ENCODE measurements at regions not wholly inside any gene's neighbourhood (a gene's known extent, or its start where the extent isn't known, plus 50 kb on each side); places are given as distances from the start of the nearest gene placed in this dataset.

GRCh38 chr6:91117550-91117949 lies 530.7 kb upstream of the MAP3K7 start:
- DNase-seq (ENCODE audit: low spot score), result no peak

GRCh38 chr6:91114123-91114708 lies 527.3 kb upstream of the MAP3K7 start:
- DNase-seq (ENCODE audit: low spot score), result no peak

- DNase-seq (ENCODE audit: low spot score), result no peak
These were observed 519.2 kb upstream of the MAP3K7 start for GRCh38 chr6:91106083-91106482.

- DNase-seq (ENCODE audit: low spot score), result no peak
These were observed 518.7 kb upstream of the MAP3K7 start for GRCh38 chr6:91105532-91105931.

- DNase-seq (ENCODE audit: low spot score), result no peak
These were observed 512.6 kb upstream of the MAP3K7 start for GRCh38 chr6:91099479-91099878.

GRCh38 chr6:91098006-91098405 lies 511.1 kb upstream of the MAP3K7 start:
- no peak for DNase-seq (ENCODE audit: low spot score)

- DNase-seq (ENCODE audit: low spot score), result no peak
These were observed 510.5 kb upstream of the MAP3K7 start for GRCh38 chr6:91097364-91097763.

GRCh38 chr6:91094806-91095475 lies 508.1 kb upstream of the MAP3K7 start:
- DNase-seq (ENCODE audit: low spot score), result no peak

- no peak for DNase-seq (ENCODE audit: low spot score)
These were observed 507.5 kb upstream of the MAP3K7 start for GRCh38 chr6:91094341-91094740.

- no peak for DNase-seq (ENCODE audit: low spot score)
These were observed 502.1 kb upstream of the MAP3K7 start for GRCh38 chr6:91088976-91089375.

GRCh38 chr6:91088515-91088914 lies 501.6 kb upstream of the MAP3K7 start:
- DNase-seq (ENCODE audit: low spot score), result no peak

- no peak for DNase-seq (ENCODE audit: low spot score)
These were observed 501.0 kb upstream of the MAP3K7 start for GRCh38 chr6:91087908-91088307.

GRCh38 chr6:91083211-91083610 lies 496.3 kb upstream of the MAP3K7 start:
- DNase-seq (ENCODE audit: low spot score), result peak; percentile 27

GRCh38 chr6:91082311-91082832 lies 495.5 kb upstream of the MAP3K7 start:
- DNase-seq (ENCODE audit: low spot score), result peak; percentile 19

- DNase-seq (ENCODE audit: low spot score), result peak; percentile 88
These were observed 494.7 kb upstream of the MAP3K7 start for GRCh38 chr6:91081452-91082067.

GRCh38 chr6:91080871-91081270 lies 494.0 kb upstream of the MAP3K7 start:
- no peak for DNase-seq (ENCODE audit: low spot score)

- no peak for DNase-seq (ENCODE audit: low spot score)
These were observed 493.1 kb upstream of the MAP3K7 start for GRCh38 chr6:91079969-91080368.

- no peak for DNase-seq (ENCODE audit: low spot score)
These were observed 488.5 kb upstream of the MAP3K7 start for GRCh38 chr6:91075244-91075976.

GRCh38 chr6:91063362-91063761 lies 476.5 kb upstream of the MAP3K7 start:
- no peak for DNase-seq (ENCODE audit: low spot score)

- no peak for DNase-seq (ENCODE audit: low spot score)
These were observed 470.8 kb upstream of the MAP3K7 start for GRCh38 chr6:91057689-91058088.

- DNase-seq (ENCODE audit: low spot score), result no peak
These were observed 469.1 kb upstream of the MAP3K7 start for GRCh38 chr6:91055959-91056358.
